ENCODE measurements at regions not wholly inside any gene's neighbourhood (a gene's known extent, or its start where the extent isn't known, plus 50 kb on each side); places are given as distances from the start of the nearest gene placed in this dataset.

DNA sequence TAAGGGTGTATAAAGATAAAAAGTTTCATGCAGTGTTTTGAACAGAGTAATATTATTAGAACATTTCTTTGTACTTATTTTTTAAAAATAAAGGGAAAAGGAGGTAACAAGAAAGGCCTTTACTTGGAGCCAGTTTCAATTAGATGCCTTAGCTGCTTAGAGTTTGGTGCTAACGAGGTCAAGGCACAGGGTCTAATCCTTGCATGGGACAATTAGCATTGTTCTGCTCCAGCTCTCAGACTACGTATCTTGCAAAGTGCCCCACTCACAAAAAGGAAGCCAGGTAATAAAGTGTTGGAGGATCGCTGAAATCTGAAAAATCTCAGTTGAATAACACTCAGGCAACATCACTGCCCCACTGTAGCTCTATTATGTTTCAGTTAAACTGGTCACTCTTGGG lies 2011.3 kb downstream of the EFNA5 start:
- H3K27ac ChIP-seq (ENCODE audit: low read depth in 1 of 2, low read length in 2 of 2) = no peak overlapping the region
- no peaks in the 10 kb centered on the region for H3K27me3 ChIP-seq (ENCODE audit: control insufficient read depth in 4 of 4, insufficient read depth in 4 of 4, low read length in 3 of 4)
- TF ChIP-seq FOXA2 (IDR thresholded peaks at IDR 0.05) (no peak), GABPA (IDR thresholded peaks at IDR 0.05 in 1 of 2, conservative IDR thresholded peaks at IDR 0.05 in 1 of 2) (no peak), HNF4G (IDR thresholded peaks at IDR 0.05) (no peak), TAF1 (conservative IDR thresholded peaks at IDR 0.05) (no peak), RAD21 (IDR thresholded peaks at IDR 0.05) (no peak), SP1 (IDR thresholded peaks at IDR 0.05) (no peak), FOXA1 (IDR thresholded peaks at IDR 0.05) (no peak), JUND (IDR thresholded peaks at IDR 0.05) (no peak), HNF4A (conservative IDR thresholded peaks at IDR 0.05) (no peak), YY1 (IDR thresholded peaks at IDR 0.05) (no peak), EGR1 (IDR thresholded peaks at IDR 0.05; ENCODE audit: low read depth in 2 of 2) (no peak)
- TF ChIP-seq, protein P1, sequence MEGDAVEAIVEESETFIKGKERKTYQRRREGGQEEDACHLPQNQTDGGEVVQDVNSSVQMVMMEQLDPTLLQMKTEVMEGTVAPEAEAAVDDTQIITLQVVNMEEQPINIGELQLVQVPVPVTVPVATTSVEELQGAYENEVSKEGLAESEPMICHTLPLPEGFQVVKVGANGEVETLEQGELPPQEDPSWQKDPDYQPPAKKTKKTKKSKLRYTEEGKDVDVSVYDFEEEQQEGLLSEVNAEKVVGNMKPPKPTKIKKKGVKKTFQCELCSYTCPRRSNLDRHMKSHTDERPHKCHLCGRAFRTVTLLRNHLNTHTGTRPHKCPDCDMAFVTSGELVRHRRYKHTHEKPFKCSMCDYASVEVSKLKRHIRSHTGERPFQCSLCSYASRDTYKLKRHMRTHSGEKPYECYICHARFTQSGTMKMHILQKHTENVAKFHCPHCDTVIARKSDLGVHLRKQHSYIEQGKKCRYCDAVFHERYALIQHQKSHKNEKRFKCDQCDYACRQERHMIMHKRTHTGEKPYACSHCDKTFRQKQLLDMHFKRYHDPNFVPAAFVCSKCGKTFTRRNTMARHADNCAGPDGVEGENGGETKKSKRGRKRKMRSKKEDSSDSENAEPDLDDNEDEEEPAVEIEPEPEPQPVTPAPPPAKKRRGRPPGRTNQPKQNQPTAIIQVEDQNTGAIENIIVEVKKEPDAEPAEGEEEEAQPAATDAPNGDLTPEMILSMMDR (IDR thresholded peaks at IDR 0.05; ENCODE audit: low read depth, low read length, missing input control) = no peak
- TF ChIP-seq, protein P2, sequence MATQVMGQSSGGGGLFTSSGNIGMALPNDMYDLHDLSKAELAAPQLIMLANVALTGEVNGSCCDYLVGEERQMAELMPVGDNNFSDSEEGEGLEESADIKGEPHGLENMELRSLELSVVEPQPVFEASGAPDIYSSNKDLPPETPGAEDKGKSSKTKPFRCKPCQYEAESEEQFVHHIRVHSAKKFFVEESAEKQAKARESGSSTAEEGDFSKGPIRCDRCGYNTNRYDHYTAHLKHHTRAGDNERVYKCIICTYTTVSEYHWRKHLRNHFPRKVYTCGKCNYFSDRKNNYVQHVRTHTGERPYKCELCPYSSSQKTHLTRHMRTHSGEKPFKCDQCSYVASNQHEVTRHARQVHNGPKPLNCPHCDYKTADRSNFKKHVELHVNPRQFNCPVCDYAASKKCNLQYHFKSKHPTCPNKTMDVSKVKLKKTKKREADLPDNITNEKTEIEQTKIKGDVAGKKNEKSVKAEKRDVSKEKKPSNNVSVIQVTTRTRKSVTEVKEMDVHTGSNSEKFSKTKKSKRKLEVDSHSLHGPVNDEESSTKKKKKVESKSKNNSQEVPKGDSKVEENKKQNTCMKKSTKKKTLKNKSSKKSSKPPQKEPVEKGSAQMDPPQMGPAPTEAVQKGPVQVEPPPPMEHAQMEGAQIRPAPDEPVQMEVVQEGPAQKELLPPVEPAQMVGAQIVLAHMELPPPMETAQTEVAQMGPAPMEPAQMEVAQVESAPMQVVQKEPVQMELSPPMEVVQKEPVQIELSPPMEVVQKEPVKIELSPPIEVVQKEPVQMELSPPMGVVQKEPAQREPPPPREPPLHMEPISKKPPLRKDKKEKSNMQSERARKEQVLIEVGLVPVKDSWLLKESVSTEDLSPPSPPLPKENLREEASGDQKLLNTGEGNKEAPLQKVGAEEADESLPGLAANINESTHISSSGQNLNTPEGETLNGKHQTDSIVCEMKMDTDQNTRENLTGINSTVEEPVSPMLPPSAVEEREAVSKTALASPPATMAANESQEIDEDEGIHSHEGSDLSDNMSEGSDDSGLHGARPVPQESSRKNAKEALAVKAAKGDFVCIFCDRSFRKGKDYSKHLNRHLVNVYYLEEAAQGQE (IDR thresholded peaks at IDR 0.05) = no peak
- TF ChIP-seq, protein P3, sequence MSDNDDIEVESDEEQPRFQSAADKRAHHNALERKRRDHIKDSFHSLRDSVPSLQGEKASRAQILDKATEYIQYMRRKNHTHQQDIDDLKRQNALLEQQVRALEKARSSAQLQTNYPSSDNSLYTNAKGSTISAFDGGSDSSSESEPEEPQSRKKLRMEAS (IDR thresholded peaks at IDR 0.05) = no peak
- TF ChIP-seq, protein P4, sequence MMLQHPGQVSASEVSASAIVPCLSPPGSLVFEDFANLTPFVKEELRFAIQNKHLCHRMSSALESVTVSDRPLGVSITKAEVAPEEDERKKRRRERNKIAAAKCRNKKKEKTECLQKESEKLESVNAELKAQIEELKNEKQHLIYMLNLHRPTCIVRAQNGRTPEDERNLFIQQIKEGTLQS (IDR thresholded peaks at IDR 0.05) = no peak
- TF ChIP-seq, protein P5, sequence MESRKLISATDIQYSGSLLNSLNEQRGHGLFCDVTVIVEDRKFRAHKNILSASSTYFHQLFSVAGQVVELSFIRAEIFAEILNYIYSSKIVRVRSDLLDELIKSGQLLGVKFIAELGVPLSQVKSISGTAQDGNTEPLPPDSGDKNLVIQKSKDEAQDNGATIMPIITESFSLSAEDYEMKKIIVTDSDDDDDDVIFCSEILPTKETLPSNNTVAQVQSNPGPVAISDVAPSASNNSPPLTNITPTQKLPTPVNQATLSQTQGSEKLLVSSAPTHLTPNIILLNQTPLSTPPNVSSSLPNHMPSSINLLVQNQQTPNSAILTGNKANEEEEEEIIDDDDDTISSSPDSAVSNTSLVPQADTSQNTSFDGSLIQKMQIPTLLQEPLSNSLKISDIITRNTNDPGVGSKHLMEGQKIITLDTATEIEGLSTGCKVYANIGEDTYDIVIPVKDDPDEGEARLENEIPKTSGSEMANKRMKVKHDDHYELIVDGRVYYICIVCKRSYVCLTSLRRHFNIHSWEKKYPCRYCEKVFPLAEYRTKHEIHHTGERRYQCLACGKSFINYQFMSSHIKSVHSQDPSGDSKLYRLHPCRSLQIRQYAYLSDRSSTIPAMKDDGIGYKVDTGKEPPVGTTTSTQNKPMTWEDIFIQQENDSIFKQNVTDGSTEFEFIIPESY (IDR thresholded peaks at IDR 0.05) = no peak
- H3K9ac ChIP-seq (ENCODE audit: low read depth in 1 of 2, low read length in 2 of 2) = no peak overlapping the region
- H3K36me3 ChIP-seq (ENCODE audit: control insufficient read depth in 4 of 4, insufficient read depth in 3 of 4, low read depth in 1 of 4, low read length in 3 of 4) = no peaks in the 10 kb centered on the region
- DNase-seq (ENCODE audit: low spot score) = no peak
- H3K4me3 ChIP-seq (ENCODE audit: low read depth in 1 of 3, low read length in 3 of 3) = no peak overlapping the region
- 76% methylated on average over 3 of the region's 3 CpGs for WGBS
- no peaks in the 10 kb centered on the region for H3K9me3 ChIP-seq (ENCODE audit: control insufficient read depth in 4 of 4, low read length in 3 of 4)
- no peaks in the 10 kb centered on the region for H3K4me1 ChIP-seq (ENCODE audit: control insufficient read depth in 4 of 4, insufficient read depth in 4 of 4, low read length in 3 of 4)

DNA sequence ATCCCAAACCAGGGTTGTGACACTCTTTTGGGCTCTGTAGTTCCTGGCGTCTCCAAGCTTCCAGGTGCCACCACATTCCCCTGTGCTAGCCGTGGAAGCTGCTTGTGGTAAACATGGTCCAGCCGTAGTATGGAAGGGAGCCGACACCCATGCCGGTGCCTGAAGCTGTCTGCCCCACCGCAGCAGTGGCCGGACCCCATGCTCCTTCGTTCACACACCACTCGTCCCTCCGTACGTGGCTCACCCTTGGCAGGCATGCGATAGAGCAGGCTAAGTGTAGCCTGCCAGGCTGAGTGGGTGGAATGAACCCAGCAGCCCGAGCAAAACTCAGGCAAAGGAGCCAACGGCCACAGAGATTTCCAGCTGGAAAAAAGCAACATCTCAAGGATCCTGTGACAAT lies 2030.4 kb downstream of the EFNA5 start:
- 91% methylated on average over 14 of the region's 14 CpGs for WGBS
- Histone ChIP-seq H3K27me3 (ENCODE audit: control insufficient read depth in 4 of 4, insufficient read depth in 4 of 4, low read length in 3 of 4) (no peaks in the 10 kb centered on the region), H3K4me1 (ENCODE audit: control insufficient read depth in 4 of 4, insufficient read depth in 4 of 4, low read length in 3 of 4) (no peaks in the 10 kb centered on the region), H3K27ac (ENCODE audit: low read depth in 1 of 2, low read length in 2 of 2) (no peak overlapping the region), H3K9me3 (ENCODE audit: control insufficient read depth in 4 of 4, low read length in 3 of 4) (no peaks in the 10 kb centered on the region), H3K9ac (ENCODE audit: low read depth in 1 of 2, low read length in 2 of 2) (no peak overlapping the region), H3K36me3 (ENCODE audit: control insufficient read depth in 4 of 4, insufficient read depth in 3 of 4, low read depth in 1 of 4, low read length in 3 of 4) (no peaks in the 10 kb centered on the region), H3K4me3 (ENCODE audit: low read depth in 1 of 3, low read length in 3 of 3) (no peak overlapping the region)
- no peak for DNase-seq (ENCODE audit: low spot score)
- TF ChIP-seq RAD21 (IDR thresholded peaks at IDR 0.05) (no peak), YY1 (IDR thresholded peaks at IDR 0.05) (no peak), FOXA2 (IDR thresholded peaks at IDR 0.05) (no peak), RXRA (IDR thresholded peaks at IDR 0.05) (no peak), NR2F2 (IDR thresholded peaks at IDR 0.05) (no peak), HNF4A (conservative IDR thresholded peaks at IDR 0.05) (no peak), JUND (IDR thresholded peaks at IDR 0.05) (no peak), GABPA (IDR thresholded peaks at IDR 0.05 in 1 of 2, conservative IDR thresholded peaks at IDR 0.05 in 1 of 2) (no peak), TAF1 (conservative IDR thresholded peaks at IDR 0.05) (no peak), HNF4G (IDR thresholded peaks at IDR 0.05) (no peak)
- TF ChIP-seq, protein P4 (IDR thresholded peaks at IDR 0.05) = no peak
- TF ChIP-seq, protein P3 (IDR thresholded peaks at IDR 0.05) = no peak
- TF ChIP-seq, protein P5 (IDR thresholded peaks at IDR 0.05) = no peak

All from liver (tissue), 8 donors.